Activated CD8-positive, alpha-beta memory T cell treated with anti-CD3 and anti-CD28 coated beads, Interleukin-2, amount 50 U/mL, for 24 hours (primary cell): ENCODE measurements at regions not wholly inside any gene's neighbourhood (a gene's known extent, or its start where the extent isn't known, plus 50 kb on each side); places are given as distances from the start of the nearest gene placed in this dataset.
"Not testable (repeated sequence)": the region's sequence is repeated elsewhere in the genome, so short reads cannot be mapped to it uniquely, and the experiment has no call there.

ENCODE experiments used
- DNase-seq: peaks from one replicate; pipeline ENCODE4 v3.0.0-alpha.2; 2020; ENCODE audit errors: extremely low read depth

DNA sequence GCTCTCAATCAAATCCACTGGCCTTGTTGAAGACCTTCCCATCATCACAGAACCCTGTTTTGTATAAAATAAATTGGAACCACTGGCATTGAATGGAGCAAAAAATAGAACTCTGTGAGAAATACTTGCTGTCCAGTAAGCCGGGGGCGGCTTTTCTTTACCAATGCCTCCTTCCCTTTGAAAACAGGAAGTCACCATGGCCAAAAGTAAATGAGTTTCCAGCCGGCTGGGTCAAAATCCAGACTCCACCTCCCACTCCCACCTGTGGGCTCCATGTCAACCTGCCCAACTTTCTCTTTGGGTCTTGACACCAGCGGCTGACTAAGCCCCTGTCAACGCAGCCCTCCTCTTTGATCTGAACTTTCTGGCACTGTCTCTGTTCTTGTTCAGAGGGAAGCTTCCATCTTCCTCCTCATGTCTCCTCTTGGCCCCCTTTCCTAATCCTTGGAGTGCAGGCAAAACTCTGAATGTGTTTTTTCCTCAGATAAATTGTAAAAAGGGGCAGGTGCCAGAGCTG lies 95.2 kb downstream of the TFAP2C start:
- no peak for DNase-seq

DNA sequence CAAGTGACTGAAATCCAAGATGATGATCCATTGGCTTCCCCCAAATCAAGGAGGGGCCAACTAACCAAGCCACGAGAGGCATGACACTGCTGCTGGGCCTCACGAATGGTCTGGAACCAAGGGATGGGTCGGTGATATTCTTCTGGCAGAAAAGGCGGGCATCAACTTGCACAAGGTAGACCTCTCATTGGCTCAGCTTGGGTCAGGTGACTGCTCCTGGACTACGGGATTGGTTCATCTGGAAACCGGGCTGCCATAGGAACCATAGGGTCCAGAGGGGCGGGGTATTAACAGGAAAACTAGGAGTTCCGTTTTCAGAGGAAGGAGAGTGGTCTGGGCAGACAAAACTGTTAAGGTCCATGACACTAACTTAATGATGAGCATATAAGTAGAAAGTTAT lies 100.9 kb downstream of the TFAP2C start:
- DNase-seq, result no peak

DNA sequence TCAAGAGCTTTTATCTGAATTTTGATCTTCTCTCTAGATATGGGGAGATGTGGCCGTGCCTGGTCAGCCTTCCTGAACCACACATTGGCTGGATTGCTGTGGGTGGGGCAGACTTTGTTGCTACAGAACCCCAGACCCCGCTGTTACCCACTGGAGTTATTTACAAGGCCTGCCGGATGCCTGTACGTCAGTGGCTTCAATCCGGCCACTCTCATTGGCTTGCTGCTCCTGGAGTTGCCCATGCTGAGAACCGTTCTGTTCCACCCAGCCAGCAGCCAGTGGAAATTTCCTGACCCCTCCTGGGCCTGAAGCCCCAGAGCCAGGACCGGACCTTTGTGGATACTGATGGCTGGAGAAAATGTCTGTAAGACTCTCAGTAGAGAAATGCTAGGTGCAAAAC lies 101.9 kb downstream of the TFAP2C start:
- DNase-seq, result no peak

DNA sequence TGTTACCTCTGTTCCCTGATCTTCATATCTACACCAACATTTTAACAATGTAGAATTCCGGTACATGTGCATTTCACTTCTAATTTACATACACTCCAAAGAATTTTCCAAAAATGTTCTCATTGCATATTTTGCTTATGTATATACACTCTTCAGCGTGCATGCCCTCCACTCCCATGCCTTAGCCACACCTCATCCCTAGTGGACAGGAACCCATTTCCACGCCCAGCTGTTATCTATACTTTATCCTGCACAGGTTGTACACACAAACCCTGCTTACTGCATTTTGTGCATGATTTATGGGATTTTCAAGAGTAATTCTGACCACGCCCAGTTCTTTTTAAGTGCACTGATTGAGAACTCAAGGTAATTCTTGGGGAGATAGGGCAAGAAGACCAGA lies 102.4 kb downstream of the TFAP2C start:
- no peak for DNase-seq

DNA sequence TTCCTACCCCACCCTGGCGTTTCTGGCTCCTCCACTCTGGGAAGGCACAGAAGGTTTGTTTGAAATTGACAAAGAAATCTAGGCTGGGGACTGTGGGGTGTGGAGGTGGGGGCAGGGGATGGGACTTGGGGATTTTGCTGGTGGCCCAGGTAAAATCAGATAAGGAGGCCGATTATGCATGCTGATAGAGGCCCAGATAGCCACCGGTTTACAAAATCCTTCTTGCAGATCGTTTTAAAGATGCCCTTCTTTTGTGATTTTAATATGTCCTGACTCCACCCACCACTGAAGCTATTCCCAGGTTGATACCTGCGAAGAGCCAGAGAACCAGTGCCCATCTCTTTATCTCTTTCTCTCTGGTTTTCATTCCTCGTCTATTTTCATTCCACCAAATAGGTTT lies 104.9 kb downstream of the TFAP2C start:
- DNase-seq, result no peak

- DNase-seq, result no peak
Observed at GRCh38 chr20:56735084-56735642, 106.1 kb downstream of the TFAP2C start.

- no peak for DNase-seq
Observed at GRCh38 chr20:56736285-56736857, 107.3 kb downstream of the TFAP2C start.

DNA sequence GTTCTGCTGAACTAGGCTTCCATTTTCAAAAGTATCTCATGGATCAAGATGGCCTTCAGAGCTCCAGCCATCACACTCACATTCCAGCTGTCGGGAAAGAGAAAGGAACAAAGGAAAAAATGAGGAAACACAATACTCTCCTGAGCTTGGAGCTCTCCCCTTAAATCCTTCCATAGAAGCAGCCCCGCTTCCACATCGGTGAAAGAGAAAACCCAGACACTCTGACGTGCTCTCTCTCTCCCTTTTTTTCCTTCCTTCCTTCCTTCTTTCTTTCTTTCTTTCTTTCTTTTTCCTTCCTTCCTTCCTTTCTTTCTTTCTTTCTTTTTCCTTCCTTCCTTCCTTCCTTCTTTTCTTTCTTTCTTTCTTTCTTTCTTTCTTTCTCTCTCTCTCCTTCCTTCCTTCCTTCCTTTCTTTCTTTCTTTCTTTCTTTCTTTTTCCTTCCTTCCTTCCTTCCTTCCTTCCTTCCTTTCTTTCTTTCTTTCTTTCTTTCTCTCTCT lies 115.3 kb downstream of the TFAP2C start:
- not testable (repeated sequence) for DNase-seq

GRCh38 chr20:56748476-56749377 lies 119.6 kb downstream of the TFAP2C start:
- DNase-seq, result no peak

DNA sequence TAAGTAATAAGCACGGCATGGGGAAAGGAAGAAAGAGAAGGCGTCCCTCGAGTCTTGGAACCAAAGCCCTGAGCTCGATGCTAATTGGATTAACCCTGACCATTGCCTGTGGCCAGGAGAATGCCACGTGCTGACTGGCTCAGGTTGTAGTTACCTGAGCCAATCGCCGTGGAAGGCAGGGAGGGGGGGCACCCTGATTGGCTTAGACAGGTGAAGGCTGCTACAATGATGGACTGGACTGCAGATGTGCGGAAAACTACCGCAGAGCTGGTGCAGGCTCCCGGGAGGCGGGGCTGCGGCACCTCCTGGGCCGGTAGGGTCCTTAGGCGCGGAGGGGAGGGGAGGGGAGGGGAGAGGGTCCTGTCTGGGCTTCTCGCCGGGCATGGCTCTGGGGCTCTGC lies 121.3 kb downstream of the TFAP2C start:
- no peak for DNase-seq

- DNase-seq, result no peak
Observed at GRCh38 chr20:56752274-56752673, 123.2 kb downstream of the TFAP2C start.

DNA sequence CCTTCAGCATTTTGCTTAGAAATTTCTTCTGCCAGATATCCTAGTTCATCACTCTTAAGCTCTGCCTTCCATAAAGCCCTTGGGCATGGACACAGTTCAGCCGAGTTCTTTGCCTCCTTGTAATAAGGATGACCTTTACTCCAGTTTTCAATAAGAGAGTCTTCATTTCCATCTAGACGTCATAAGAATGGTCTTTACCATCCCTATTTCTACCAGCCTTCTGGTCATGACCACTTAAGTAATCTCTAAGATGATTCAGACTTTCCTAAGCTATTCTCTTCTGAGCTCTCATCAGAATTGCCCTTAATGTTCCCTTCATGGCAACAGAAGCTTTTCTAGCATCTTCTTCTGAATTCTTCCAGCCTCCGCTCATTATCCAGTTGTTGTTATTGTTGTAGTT lies 126.1 kb downstream of the TFAP2C start:
- DNase-seq, result no peak

DNA sequence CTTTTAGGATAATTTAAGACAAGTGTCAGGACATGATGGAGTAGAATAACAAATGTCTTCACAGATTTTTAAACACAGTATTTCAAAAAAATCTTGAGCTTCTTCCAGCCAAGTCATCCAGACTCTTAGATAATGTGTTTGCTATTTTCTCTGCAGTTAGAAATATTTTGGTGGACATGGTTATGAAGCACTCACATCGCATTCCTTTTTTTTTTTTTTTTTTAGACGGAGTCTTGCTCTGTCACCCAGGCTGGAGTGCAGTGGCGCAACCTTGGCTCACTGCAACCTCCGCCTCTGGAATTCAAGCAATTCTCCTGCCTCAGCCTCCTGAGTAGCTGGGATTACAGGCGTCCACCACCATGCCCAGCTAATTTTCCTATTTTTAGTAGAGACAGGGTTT lies 127.6 kb downstream of the TFAP2C start:
- not testable (repeated sequence) for DNase-seq

- DNase-seq, result no peak
Observed at GRCh38 chr20:56758706-56759105, 129.6 kb downstream of the TFAP2C start.

- no peak for DNase-seq
Observed at GRCh38 chr20:56759741-56760278, 130.7 kb downstream of the TFAP2C start.

- no peak for DNase-seq
Observed at GRCh38 chr20:56760610-56761009, 131.5 kb downstream of the TFAP2C start.

- DNase-seq, result no peak
Observed at GRCh38 chr20:56761393-56761792, 132.3 kb downstream of the TFAP2C start.

DNA sequence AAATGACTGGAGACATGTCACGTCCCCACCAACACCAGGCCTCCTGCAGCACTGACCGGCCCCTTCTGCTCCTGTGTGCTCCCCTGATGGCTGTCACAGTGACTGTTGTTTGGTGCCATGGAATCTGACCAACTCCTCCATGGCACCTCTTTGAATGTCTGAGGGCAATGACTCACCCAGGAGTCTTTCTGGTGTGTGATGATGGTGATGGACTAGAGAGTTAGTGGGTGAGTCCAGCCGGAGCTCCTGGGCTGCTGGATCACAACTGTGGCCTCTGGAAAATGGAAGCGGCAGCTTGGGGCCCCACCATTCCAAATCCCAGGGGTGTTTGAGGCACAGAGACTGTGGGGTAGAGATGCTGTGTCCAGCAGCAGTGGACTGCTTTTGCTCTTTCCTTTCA lies 133.3 kb downstream of the TFAP2C start:
- DNase-seq, result no peak

DNA sequence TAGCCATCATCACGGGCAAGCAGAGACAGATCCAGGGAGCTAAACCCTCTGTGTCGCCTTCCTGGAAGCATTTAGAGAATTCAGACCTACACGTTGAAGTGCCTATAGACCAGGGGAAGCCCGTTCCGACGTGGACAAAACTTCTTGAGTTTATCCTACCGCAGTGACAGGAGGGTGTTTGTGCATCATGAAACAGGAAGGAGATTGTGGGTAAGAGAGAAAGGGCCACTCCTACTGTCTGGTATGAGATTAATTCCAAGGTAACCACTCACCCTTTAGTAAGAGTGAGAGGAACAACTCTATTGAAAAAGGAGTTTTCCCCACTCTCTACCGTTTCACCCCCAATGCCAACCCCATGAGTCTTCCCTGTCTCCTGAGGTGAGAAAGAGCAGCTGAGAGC lies 133.7 kb downstream of the TFAP2C start:
- DNase-seq, result no peak

DNA sequence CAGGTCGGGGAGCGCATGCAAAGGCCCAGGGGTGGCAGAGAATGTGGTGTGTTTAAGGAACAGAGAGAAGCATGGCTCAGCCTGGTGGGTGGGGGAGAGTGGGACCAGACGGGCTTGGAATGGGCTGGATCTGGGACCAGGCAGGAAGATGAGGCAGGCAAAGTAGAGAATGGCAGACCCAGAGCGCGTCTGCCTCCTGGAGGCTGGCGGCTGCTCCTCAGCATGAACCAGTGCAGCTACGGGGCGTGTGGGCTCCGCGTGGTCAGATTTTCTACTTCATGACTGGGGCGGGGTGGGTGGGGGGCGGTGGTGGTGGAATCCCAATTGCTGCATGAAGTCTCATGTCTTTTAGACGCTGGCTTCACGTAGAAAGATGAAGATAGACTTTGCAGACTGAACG lies 135.6 kb downstream of the TFAP2C start:
- no peak for DNase-seq

DNA sequence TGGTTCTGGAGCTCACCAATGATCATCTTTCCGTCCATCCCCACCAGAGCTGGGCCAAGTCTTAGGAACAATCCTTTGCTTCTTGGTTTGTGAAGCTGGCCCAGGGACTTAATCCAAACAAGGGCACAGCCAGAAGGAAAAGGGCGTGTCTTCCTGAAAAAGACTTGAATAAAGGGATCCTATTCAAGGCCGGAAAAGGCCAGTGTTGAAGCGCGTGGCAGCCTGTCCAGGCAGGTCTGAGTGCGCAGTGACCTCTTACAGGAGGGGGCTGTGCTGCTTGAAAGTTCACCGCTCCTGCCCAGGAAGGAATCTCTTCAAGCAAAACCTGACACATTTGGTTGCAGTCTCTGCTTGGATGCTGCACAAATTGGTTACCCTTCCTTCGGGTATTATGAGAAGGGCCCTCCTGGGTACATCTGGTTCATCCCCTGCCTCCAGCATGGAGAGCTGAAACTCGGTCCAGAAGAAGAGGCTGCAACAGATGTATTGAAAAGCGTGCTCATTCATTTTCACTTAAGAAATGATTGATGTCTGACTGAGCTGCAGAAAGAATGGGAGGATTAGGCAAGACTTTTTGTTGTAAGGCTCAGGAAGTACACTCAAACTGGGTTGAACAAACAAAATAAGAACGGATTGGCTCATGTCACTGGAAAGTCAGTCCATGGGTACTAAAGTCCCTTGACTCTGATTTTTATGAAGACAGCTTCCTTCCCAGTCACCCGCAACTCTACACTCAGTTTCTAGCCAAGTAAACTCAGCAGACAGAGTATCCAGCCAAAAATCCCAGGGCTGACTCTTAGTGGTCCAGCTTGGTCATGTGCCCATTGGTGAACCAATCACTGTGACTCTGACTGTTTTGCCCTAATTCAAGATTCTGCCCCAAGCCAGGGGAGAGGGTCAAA lies 136.3 kb downstream of the TFAP2C start:
- DNase-seq, result no peak
